Fibroblast of the aortic adventitia (primary cell): ENCODE measurements at regions not wholly inside any gene's neighbourhood (a gene's known extent, or its start where the extent isn't known, plus 50 kb on each side); places are given as distances from the start of the nearest gene placed in this dataset.
A peak's percentile ranks its signal among the peaks of the same experiment; 100 is the strongest.
"Not testable (repeated sequence)": the region's sequence is repeated elsewhere in the genome, so short reads cannot be mapped to it uniquely, and the experiment has no call there.

ENCODE experiments used
- DNase-seq: peaks from one replicate; pipeline ENCODE4 v3.0.0-alpha.2; 2010; ENCODE audit warnings: low read depth
- H3K4me3 ChIP-seq: 2 replicates; pipeline ENCODE4 v1.5.1; 2011; ENCODE audit warnings: low read depth, mild to moderate bottlenecking, control low read depth, low read length, moderate library complexity
- TF ChIP-seq, protein P1 (sequence below): IDR thresholded peaks from 2 replicates; pipeline ENCODE4 v1.5.1; 2011; ENCODE audit warnings: mild to moderate bottlenecking, low read length, control low read depth, inconsistent platforms; ENCODE audit not compliant: insufficient read depth

DNA sequence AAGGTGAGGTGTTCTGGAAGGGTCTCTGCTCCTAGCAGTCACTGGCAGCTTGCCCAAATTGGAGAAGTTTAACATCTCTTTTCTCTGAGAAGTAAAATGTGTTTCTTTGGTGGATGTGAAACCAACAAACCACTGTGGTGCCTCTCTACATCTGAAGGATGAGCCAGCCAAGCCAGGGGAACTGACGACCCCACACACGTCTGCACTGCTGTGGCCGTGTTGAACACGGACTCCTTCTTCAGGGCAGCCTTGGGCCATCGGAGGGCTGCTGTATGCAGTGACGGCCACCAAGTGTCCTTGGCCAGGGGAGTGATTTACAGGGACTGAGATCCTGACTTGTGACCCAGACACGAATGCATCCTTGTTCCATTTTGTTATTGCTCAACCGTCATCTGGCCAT lies 207.8 kb downstream of the ACKR3 start:
- TF ChIP-seq, protein P1, sequence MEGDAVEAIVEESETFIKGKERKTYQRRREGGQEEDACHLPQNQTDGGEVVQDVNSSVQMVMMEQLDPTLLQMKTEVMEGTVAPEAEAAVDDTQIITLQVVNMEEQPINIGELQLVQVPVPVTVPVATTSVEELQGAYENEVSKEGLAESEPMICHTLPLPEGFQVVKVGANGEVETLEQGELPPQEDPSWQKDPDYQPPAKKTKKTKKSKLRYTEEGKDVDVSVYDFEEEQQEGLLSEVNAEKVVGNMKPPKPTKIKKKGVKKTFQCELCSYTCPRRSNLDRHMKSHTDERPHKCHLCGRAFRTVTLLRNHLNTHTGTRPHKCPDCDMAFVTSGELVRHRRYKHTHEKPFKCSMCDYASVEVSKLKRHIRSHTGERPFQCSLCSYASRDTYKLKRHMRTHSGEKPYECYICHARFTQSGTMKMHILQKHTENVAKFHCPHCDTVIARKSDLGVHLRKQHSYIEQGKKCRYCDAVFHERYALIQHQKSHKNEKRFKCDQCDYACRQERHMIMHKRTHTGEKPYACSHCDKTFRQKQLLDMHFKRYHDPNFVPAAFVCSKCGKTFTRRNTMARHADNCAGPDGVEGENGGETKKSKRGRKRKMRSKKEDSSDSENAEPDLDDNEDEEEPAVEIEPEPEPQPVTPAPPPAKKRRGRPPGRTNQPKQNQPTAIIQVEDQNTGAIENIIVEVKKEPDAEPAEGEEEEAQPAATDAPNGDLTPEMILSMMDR: no peak

DNA sequence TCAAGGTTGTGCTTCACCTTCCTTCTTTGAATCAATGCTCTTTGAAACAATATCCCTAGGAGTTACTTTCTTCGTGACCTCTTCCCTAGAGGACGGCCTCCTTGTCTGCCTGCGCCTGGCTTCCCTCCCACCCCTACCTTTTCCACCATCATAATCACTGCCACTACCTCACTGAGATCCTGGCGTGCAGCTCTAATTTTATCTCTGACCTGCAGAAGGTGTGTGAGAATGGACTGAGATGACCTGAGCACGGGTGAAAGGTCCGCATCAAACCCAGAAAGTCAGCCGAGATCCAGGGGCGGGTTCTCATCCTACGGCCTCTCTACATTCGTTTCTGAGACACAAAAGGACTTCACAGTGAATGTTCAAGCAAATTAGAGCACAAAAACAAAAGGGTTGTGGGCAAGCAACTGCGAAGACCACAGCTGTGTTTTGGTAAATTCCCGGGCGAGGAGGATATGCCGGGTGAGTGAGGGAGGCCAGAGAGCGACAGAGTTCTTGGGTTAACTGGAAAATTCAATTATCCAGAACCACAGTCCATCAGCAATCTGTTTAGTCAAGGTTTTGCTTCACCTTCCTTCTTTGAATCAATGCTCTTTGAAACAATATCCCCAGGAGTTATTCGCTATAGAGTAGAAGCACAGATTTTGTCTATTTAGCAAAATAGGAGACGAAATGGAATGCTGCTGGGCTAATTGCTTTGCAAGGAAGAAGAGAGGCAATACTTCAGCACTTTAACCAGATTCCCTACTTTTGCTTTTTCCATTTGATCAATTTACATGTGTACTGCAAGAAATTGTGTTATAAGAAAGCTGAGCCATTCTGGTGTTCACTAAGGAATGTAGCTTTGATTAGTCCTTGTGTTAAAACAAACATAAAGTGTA lies 212.6 kb downstream of the ACKR3 start:
- TF ChIP-seq, protein P1: no peak
- DNase-seq: no peak
- no peak overlapping the region for H3K4me3 ChIP-seq

More for the DNA sequence above, 207.8 kb downstream of the ACKR3 start:
- no peak for DNase-seq
- no peak overlapping the region for H3K4me3 ChIP-seq

DNA sequence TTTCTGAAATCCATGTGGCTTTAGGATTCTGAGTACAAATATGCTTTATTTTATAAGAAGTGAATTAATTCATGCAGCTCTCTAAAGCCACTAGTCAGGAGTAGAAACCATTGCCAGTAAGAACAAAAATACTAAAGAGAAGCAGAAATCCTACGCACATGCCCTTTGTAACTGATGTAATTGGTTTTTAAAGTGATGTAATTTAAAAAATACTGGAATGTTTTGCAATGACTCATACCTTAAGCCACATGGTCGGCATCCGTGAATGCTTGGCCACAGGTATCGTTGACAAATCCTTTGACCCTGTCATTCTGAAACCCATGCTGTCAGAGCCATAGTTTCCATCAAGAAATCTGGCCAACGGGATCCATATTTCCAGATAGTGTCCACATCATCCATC lies 213.3 kb downstream of the ACKR3 start:
- TF ChIP-seq, protein P1: no peak
- peak; percentile 96 for DNase-seq
- no peak overlapping the region for H3K4me3 ChIP-seq

DNA sequence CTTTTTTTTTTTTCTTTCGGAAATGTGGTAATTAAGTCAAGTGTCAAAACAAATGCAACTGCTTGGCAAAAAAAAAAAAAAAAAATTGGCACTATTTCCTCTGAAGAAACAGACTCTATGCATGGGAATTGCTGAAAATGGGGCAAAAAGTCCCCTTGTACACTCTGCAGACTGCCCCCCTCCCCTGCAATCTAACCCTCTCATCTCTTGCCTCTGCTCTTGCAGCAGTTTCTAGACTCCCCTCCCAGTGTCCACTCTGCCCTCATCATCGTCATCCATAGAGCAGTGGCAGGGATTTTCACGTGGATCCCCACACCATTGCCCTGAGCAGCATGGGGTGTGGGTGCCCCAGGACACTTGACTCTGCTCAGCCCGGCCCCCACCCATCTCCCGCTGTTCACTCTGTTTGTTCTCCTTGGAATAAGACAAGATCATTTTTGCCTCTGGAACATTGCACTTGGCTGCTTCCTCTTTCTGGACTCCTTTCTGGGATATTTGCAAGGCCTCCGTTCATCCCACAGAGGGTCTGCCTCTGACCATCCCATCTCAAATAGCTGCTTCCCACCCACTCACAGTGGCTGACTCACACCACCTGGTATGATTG lies 213.9 kb downstream of the ACKR3 start:
- H3K4me3 ChIP-seq: no peak overlapping the region
- DNase-seq: no peak
- TF ChIP-seq, protein P1: no peak

DNA sequence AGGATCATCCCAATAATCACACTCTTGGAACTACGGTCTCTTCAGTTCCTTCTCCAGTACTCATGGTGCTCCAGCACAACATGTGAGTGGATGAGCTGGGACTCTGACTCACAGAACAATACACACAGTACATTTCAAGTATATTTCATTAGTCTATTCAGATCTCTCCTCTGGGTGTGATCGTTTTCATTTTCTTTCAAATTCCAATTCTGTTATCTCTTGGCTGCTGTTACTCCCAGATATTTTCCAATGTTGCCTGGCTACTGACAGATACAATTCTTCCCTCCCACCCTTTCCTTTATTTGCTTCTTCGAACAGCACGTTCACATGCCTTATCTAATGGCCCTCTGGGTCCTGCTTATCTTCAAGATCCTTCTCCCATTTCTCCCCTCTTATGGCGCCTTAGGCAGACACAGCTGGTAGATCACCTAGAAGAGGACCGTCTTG lies 216.0 kb downstream of the ACKR3 start:
- peak; percentile 92 for DNase-seq
- TF ChIP-seq, protein P1: no peak
- no peak overlapping the region for H3K4me3 ChIP-seq

DNA sequence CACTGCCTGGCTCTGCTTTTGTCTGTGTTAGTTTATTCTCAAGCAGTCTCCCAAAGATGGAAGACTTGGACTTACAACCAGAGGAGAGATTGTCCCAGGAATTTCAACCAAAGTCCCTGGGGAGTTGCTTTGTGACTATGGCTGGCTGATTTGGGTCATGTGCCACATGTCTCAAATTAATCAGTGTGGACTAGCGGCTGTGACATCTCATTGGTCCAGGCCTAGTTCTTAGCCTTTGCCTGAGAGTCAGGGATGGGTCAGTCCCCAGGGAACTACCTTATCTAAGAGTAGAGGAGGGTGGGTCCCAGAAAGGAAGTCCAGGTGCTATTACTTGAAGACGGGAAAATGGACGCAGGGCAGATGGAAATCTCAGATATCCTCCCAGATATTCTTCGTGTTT lies 217.1 kb downstream of the ACKR3 start:
- no peak overlapping the region for H3K4me3 ChIP-seq
- no peak for DNase-seq
- TF ChIP-seq, protein P1: no peak

DNA sequence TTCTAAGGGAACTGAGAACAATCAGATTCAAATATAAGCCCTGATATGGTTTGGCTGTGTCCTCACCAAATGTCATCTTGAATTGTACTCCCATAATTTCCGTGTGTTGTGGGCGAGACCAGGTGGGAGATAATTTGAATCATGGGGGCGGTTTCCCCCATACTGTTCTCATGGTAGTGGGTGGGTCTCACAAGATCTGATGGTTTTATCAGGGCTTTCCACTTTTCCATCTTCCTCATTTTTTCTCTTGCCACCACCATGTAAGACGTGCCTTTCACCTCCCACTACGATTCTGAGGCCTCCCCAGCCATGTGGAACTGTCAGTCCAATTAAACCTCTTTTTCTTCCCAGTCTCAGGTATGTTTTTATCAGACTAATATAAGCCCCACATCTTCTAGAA lies 217.8 kb downstream of the ACKR3 start:
- H3K4me3 ChIP-seq, DNase-seq: not testable (repeated sequence)
